NCI-H748 treated with DMSO at 0.1 percent for 48 hours (cell line): ENCODE measurements at regions not wholly inside any gene's neighbourhood (a gene's known extent, or its start where the extent isn't known, plus 50 kb on each side); places are given as distances from the start of the nearest gene placed in this dataset.
"Not testable (repeated sequence)": the region's sequence is repeated elsewhere in the genome, so short reads cannot be mapped to it uniquely, and the experiment has no call there.

Experiments
- DNase-seq: peaks from one replicate; lab custom pipeline; 2025; lab: John Stamatoyannopoulos, UW

- no peak for DNase-seq
These were observed 747.8 kb upstream of the GBE1 start for GRCh38 chr3:82509106-82509842.

GRCh38 chr3:82506204-82506603 is 744.8 kb upstream of the GBE1 start:
- no peak for DNase-seq

GRCh38 chr3:82505079-82505756 is 743.8 kb upstream of the GBE1 start:
- no peak for DNase-seq

- DNase-seq, result no peak
These were observed 736.7 kb upstream of the GBE1 start for GRCh38 chr3:82498186-82498585.

- DNase-seq, result no peak
These were observed 735.6 kb upstream of the GBE1 start for GRCh38 chr3:82496890-82497560.

- no peak for DNase-seq
These were observed 734.2 kb upstream of the GBE1 start for GRCh38 chr3:82495655-82496054.

- no peak for DNase-seq
These were observed 733.6 kb upstream of the GBE1 start for GRCh38 chr3:82494977-82495489.

GRCh38 chr3:82493858-82494257 is 732.4 kb upstream of the GBE1 start:
- no peak for DNase-seq

- DNase-seq, result no peak
These were observed 713.9 kb upstream of the GBE1 start for GRCh38 chr3:82475306-82475705.

GRCh38 chr3:82474711-82475110 is 713.3 kb upstream of the GBE1 start:
- no peak for DNase-seq

- no peak for DNase-seq
These were observed 712.6 kb upstream of the GBE1 start for GRCh38 chr3:82473864-82474541.

GRCh38 chr3:82467051-82467450 is 705.6 kb upstream of the GBE1 start:
- no peak for DNase-seq

- peak; percentile 24 for DNase-seq
These were observed 701.5 kb upstream of the GBE1 start for GRCh38 chr3:82462977-82463376.

- DNase-seq, result no peak
These were observed 699.8 kb upstream of the GBE1 start for GRCh38 chr3:82461049-82461889.

- no peak for DNase-seq
These were observed 686.9 kb upstream of the GBE1 start for GRCh38 chr3:82448320-82448719.

- DNase-seq, result not testable (repeated sequence)
These were observed 667.4 kb upstream of the GBE1 start for GRCh38 chr3:82428821-82429220.

- no peak for DNase-seq
These were observed 662.5 kb upstream of the GBE1 start for GRCh38 chr3:82424031-82424339.

- no peak for DNase-seq
These were observed 662.0 kb upstream of the GBE1 start for GRCh38 chr3:82423268-82424030.

GRCh38 chr3:82416830-82417229 is 655.4 kb upstream of the GBE1 start:
- DNase-seq, result no peak

- no peak for DNase-seq
These were observed 654.9 kb upstream of the GBE1 start for GRCh38 chr3:82416349-82416748.

- no peak for DNase-seq
These were observed 651.7 kb upstream of the GBE1 start for GRCh38 chr3:82413171-82413570.
